B cell (primary cell): ENCODE measurements at regions not wholly inside any gene's neighbourhood (a gene's known extent, or its start where the extent isn't known, plus 50 kb on each side); places are given as distances from the start of the nearest gene placed in this dataset.

Experiments used
- ATAC-seq: fragments of 200-7000 bp; cut with Tn5 transposase; one replicate; pipeline ENCODE4 v1.10.0; 2021; ENCODE audit warnings: low read depth, mild to moderate bottlenecking, moderate number of reproducible peaks, moderate library complexity
- CTCF ChIA-PET: fragments of 350-600 bp; sonication (Branson Sonifier 250); formaldehyde crosslinking; loops from one replicate; lab custom pipeline; 2021; ENCODE audit warnings: antibody characterized with exemption, inconsistent platforms; lab: Charles Lee
- POLR2A ChIA-PET: fragments of 350-600 bp; sonication (Branson Sonifier 250); formaldehyde crosslinking; loops from one replicate; lab custom pipeline; 2021; ENCODE audit warnings: antibody characterized with exemption; lab: Charles Lee
- DNase-seq: peaks from one replicate; pipeline ENCODE4 v3.0.0; 2013
- H2AFZ ChIP-seq: 2 replicates; pipeline ENCODE4 v1.6.1; 2012; ENCODE audit warnings: mild to moderate bottlenecking, low read depth, low read length; ENCODE audit not compliant: insufficient read depth, poor library complexity, severe bottlenecking
- H3K27ac ChIP-seq, 2 donors: 1 replicate in 1 of 2; 2 replicates in 1 of 2; pipeline ENCODE4 v1.5.1; 2012 to 2013; ENCODE audit warnings: low read length in 2 of 2, mild to moderate bottlenecking in 2 of 2, moderate library complexity in 1 of 2
- H3K27me3 ChIP-seq, 4 experiments: fragments of 200-600 bp in 1 of 4; sonication (generic) in 1 of 4; replicated peaks in 1 of 4; 1 replicate in 2 of 4; 2 replicates in 2 of 4; pipeline versions ENCODE4 v1.6.1 to v1.7.0; 2013 to 2016; ENCODE audit warnings: low read length in 3 of 4, mild to moderate bottlenecking in 2 of 4, mixed read lengths in 1 of 4, moderate library complexity in 1 of 4; ENCODE audit not compliant: insufficient read depth in 4 of 4, control insufficient read depth in 3 of 4; ENCODE audit errors: control extremely low read depth in 1 of 4
- H3K36me3 ChIP-seq, 2 experiments: replicated peaks in 1 of 2; 1 replicate in 1 of 2; 2 replicates in 1 of 2; pipeline versions ENCODE4 v1.6.1 to v1.7.1; 2013; ENCODE audit warnings: low read length in 1 of 2; ENCODE audit not compliant: insufficient read depth in 2 of 2, control insufficient read depth in 1 of 2; ENCODE audit errors: control extremely low read depth in 1 of 2, extremely low read depth in 1 of 2
- H3K4me1 ChIP-seq, 2 donors: fragments of 200-600 bp in 1 of 2; sonication (generic) in 1 of 2; 1 replicate in 1 of 2; 2 replicates in 1 of 2; pipeline versions ENCODE4 v1.5.1 to v1.6.1; 2013 to 2017; ENCODE audit warnings: low read length in 2 of 2; ENCODE audit not compliant: control insufficient read depth in 2 of 2, insufficient read depth in 2 of 2
- H3K4me2 ChIP-seq: replicated peaks from 2 replicates; pipeline ENCODE3; 2012; ENCODE audit warnings: mild to moderate bottlenecking, low read depth, low read length; ENCODE audit not compliant: poor library complexity, severe bottlenecking
- H3K4me3 ChIP-seq, 5 experiments: fragments of 200-600 bp in 1 of 5; sonication (generic) in 1 of 5; 1 replicate in 3 of 5; 2 replicates in 2 of 5; pipeline versions ENCODE4 v1.5.1 to v1.7.0; 2011 to 2016; ENCODE audit warnings: low read length in 4 of 5, mild to moderate bottlenecking in 4 of 5, low read depth in 2 of 5, control low read depth in 1 of 5, moderate library complexity in 1 of 5; ENCODE audit not compliant: insufficient read depth in 1 of 5; ENCODE audit errors: control extremely low read depth in 1 of 5, extremely low read depth in 1 of 5
- H3K79me2 ChIP-seq: fragments of 200-600 bp; sonication (generic); one replicate; pipeline ENCODE4 v1.6.0; 2016; ENCODE audit warnings: low read length; ENCODE audit not compliant: control insufficient read depth, insufficient read depth
- H3K9ac ChIP-seq: fragments of 200-600 bp; sonication (generic); 2 replicates; pipeline ENCODE4 v1.6.1; 2017; ENCODE audit warnings: mild to moderate bottlenecking, low read length, moderate library complexity
- H3K9me3 ChIP-seq, 3 donors: one replicate each; pipeline versions ENCODE4 v1.6.1 to v1.7.1; 2013; ENCODE audit warnings: low read length in 2 of 3; ENCODE audit not compliant: control insufficient read depth in 2 of 3, insufficient read depth in 1 of 3; ENCODE audit errors: control extremely low read depth in 1 of 3
- H4K20me1 ChIP-seq: 2 replicates; pipeline ENCODE4 v1.6.0; 2012; ENCODE audit warnings: mild to moderate bottlenecking, low read length; ENCODE audit not compliant: insufficient read depth, control insufficient read depth, poor library complexity, severe bottlenecking
- H3K27ac Mint-ChIP-seq: one replicate; pipeline ENCODE4 v1.8.0; 2021; ENCODE audit warnings: mixed read lengths
- H3K27me3 Mint-ChIP-seq: one replicate; pipeline ENCODE4 v1.8.0; 2021; ENCODE audit warnings: mixed read lengths
- H3K4me1 Mint-ChIP-seq: one replicate; pipeline ENCODE4 v1.8.0; 2021; ENCODE audit warnings: mixed read lengths
- H3K4me3 Mint-ChIP-seq: one replicate; pipeline ENCODE4 v1.8.0; 2021; ENCODE audit warnings: mixed read lengths
- H3K9me3 Mint-ChIP-seq: one replicate; pipeline ENCODE4 v1.8.0; 2022; ENCODE audit warnings: mixed read lengths; ENCODE audit not compliant: insufficient read depth
- EZH2 ChIP-seq: IDR thresholded peaks from 2 replicates; pipeline ENCODE4 v1.6.1; 2012; ENCODE audit warnings: borderline replicate concordance, low read depth, mild to moderate bottlenecking, moderate library complexity, low read length; ENCODE audit not compliant: insufficient read depth, poor library complexity, severe bottlenecking
- WGBS: methylation state at CpG from one replicate; pipeline ENCODE4 v1.1.5; 2013; ENCODE audit warnings: missing lambda C conversion rate; ENCODE audit not compliant: insufficient coverage; 5-methylcytosine and 5-hydroxymethylcytosine counted together
- intact Hi-C: fragments of 100-400 bp; cut with micrococcal nuclease; formaldehyde crosslinking; loops from one replicate; pipeline ENCODE4 v1.10.0; 2022
- TF ChIP-seq, protein P1 (sequence below): fragments of 200-600 bp; IDR thresholded peaks from one replicate; pipeline ENCODE4 v1.8.0; 2022; ENCODE audit warnings: antibody characterized with exemption, mild to moderate bottlenecking

DNA sequence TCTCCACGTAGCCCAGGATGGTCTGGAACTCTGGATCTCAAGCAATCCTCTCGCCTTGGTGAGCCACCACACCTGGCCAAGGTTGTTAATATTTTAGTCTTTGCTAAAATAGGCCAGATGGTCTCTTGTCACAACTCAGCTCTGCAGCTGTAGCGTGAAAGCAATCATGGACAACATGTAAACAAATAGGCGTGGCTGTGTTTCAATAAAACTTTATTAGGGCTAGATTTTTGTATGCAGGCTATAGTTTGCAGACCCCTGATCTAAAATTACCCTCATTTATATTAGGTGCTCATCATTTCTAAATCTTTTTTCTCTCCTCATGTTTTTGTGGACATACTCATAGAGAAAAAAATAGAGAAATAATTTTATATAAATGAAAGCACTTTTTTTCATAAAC lies 72.1 kb upstream of the SLC28A3 start:
- Histone ChIP-seq H3K79me2 (no peaks in the 10 kb centered on the region), H3K4me3 (no peak overlapping the region), H4K20me1 (no peaks in the 10 kb centered on the region), H3K4me2 (no peak overlapping the region), H3K36me3 (no peaks in the 10 kb centered on the region), H2AFZ (no peak overlapping the region), H3K27me3 (no peaks in the 10 kb centered on the region), H3K4me1 (no peaks in the 10 kb centered on the region), H3K27ac (no peak overlapping the region), H3K9ac (no peak overlapping the region), H3K9me3 (peaks cover 0 to 11% (median 0%) of the 10 kb centered on the region in 3 donors)
- POLR2A ChIA-PET: no interaction called here
- Mint-ChIP-seq H3K4me1 (no peaks in the 10 kb centered on the region), H3K27ac (no peak overlapping the region), H3K9me3 (no peaks in the 10 kb centered on the region), H3K4me3 (no peak overlapping the region), H3K27me3 (peaks cover 6% of the 10 kb centered on the region)
- no peak for TF ChIP-seq EZH2
- TF ChIP-seq, protein P1, sequence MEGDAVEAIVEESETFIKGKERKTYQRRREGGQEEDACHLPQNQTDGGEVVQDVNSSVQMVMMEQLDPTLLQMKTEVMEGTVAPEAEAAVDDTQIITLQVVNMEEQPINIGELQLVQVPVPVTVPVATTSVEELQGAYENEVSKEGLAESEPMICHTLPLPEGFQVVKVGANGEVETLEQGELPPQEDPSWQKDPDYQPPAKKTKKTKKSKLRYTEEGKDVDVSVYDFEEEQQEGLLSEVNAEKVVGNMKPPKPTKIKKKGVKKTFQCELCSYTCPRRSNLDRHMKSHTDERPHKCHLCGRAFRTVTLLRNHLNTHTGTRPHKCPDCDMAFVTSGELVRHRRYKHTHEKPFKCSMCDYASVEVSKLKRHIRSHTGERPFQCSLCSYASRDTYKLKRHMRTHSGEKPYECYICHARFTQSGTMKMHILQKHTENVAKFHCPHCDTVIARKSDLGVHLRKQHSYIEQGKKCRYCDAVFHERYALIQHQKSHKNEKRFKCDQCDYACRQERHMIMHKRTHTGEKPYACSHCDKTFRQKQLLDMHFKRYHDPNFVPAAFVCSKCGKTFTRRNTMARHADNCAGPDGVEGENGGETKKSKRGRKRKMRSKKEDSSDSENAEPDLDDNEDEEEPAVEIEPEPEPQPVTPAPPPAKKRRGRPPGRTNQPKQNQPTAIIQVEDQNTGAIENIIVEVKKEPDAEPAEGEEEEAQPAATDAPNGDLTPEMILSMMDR: no peak
- ATAC-seq: no peak
- DNase-seq: no peak
- intact Hi-C loops: no loop called here
- 46% methylated on average over 2 of the region's 4 CpGs for WGBS
- CTCF ChIA-PET: no interaction called here

DNA sequence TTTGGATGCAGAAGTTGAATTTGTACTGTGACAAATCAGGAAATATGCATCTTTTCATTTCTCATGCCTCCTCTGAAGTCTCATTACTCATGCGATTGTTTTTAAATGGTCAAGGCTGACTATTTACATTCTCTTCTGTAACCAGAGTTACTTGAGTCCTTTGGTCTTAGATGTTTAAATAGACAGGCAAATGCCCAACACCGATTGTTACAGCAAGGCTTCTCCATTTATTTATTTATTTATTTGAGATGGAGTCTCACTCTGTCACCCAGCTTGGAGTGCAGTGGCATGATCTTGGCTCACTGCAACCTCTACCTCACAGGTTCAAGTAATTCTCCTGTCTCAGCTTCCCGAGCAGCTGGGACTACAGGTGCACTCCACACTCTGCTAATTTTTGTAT lies 72.7 kb upstream of the SLC28A3 start:
- H3K4me1 ChIP-seq: no peaks in the 10 kb centered on the region
- H3K9me3 ChIP-seq: peaks cover 0 to 9% (median 0%) of the 10 kb centered on the region in 3 donors
- no peak overlapping the region for H3K4me3 ChIP-seq
- H3K27me3 ChIP-seq: no peaks in the 10 kb centered on the region
- ATAC-seq (no peak), DNase-seq (no peak)
- no peak overlapping the region for H3K9ac ChIP-seq
- no peak overlapping the region for H3K27ac ChIP-seq
- Mint-ChIP-seq H3K4me3 (no peak overlapping the region), H3K27me3 (peaks cover 8% of the 10 kb centered on the region), H3K4me1 (no peaks in the 10 kb centered on the region), H3K27ac (no peak overlapping the region), H3K9me3 (no peaks in the 10 kb centered on the region)
- no peaks in the 10 kb centered on the region for H3K36me3 ChIP-seq
- no peak overlapping the region for H2AFZ ChIP-seq
- H3K4me2 ChIP-seq: no peak overlapping the region
- TF ChIP-seq, protein P1: no peak
- TF ChIP-seq EZH2: no peak
- ChIA-PET CTCF (no interaction called here), POLR2A (no interaction called here)
- H4K20me1 ChIP-seq: no peaks in the 10 kb centered on the region
- intact Hi-C loops: no loop called here
- no peaks in the 10 kb centered on the region for H3K79me2 ChIP-seq
- WGBS: 100% methylated on average over 1 of the region's 3 CpGs
